Effector memory CD8-positive, alpha-beta T cell (primary cell): ENCODE measurements at regions not wholly inside any gene's neighbourhood (a gene's known extent, or its start where the extent isn't known, plus 50 kb on each side); places are given as distances from the start of the nearest gene placed in this dataset.
"Not testable (repeated sequence)": the region's sequence is repeated elsewhere in the genome, so short reads cannot be mapped to it uniquely, and the experiment has no call there.

ENCODE experiments used
- ATAC-seq: fragments of 150-1000 bp; cut with Tn5 transposase; replicated peaks from 2 replicates; pipeline ENCODE4 v1.10.0; 2021; ENCODE audit warnings: mild to moderate bottlenecking, moderate library complexity
- DNase-seq, 3 experiments: peaks; one replicate each; pipeline ENCODE4 v3.0.0; 2021
- H3K27ac Mint-ChIP-seq, 2 donors: one replicate each; pipeline ENCODE4 v1.8.0; 2022; ENCODE audit warnings: mild to moderate bottlenecking in 2 of 2, mixed read lengths in 2 of 2, moderate library complexity in 2 of 2
- H3K27me3 Mint-ChIP-seq, 2 donors: one replicate each; pipeline ENCODE4 v1.8.0; 2022; ENCODE audit warnings: mixed read lengths in 2 of 2
- H3K36me3 Mint-ChIP-seq: one replicate; pipeline ENCODE4 v1.8.0; 2022; ENCODE audit warnings: mild to moderate bottlenecking, moderate library complexity, mixed read lengths; ENCODE audit not compliant: insufficient read depth
- H3K4me1 Mint-ChIP-seq, 2 donors: one replicate each; pipeline ENCODE4 v1.8.0; 2022; ENCODE audit warnings: low read depth in 2 of 2, mixed read lengths in 2 of 2
- H3K4me3 Mint-ChIP-seq, 2 donors: one replicate each; pipeline ENCODE4 v1.8.0; 2022; ENCODE audit warnings: mild to moderate bottlenecking in 2 of 2, mixed read lengths in 2 of 2, moderate library complexity in 2 of 2
- H3K9me3 Mint-ChIP-seq, 2 donors: one replicate each; pipeline ENCODE4 v1.8.0; 2022; ENCODE audit warnings: mixed read lengths in 2 of 2

GRCh38 chr14:37992499-37992898 is 215.2 kb upstream of the SSTR1 start:
- no peaks in the 10 kb centered on the region for H3K36me3 Mint-ChIP-seq
- no peaks in the 10 kb centered on the region for H3K4me1 Mint-ChIP-seq
- no peak overlapping the region for H3K27ac Mint-ChIP-seq
- no peaks in the 10 kb centered on the region for H3K27me3 Mint-ChIP-seq
- no peaks in the 10 kb centered on the region for H3K9me3 Mint-ChIP-seq
- H3K4me3 Mint-ChIP-seq = no peak overlapping the region
- DNase-seq = no peak
- no peak for ATAC-seq

GRCh38 chr14:37994846-37995372 is 212.8 kb upstream of the SSTR1 start:
- no peaks in the 10 kb centered on the region for H3K36me3 Mint-ChIP-seq
- H3K4me1 Mint-ChIP-seq = no peaks in the 10 kb centered on the region
- ATAC-seq (no peak), DNase-seq (no peak)
- no peaks in the 10 kb centered on the region for H3K9me3 Mint-ChIP-seq
- no peak overlapping the region for H3K27ac Mint-ChIP-seq
- H3K4me3 Mint-ChIP-seq = no peak overlapping the region
- no peaks in the 10 kb centered on the region for H3K27me3 Mint-ChIP-seq

- Mint-ChIP-seq H3K9me3 (no peaks in the 10 kb centered on the region), H3K4me1 (no peaks in the 10 kb centered on the region), H3K36me3 (no peaks in the 10 kb centered on the region), H3K27ac (no peak overlapping the region), H3K27me3 (no peaks in the 10 kb centered on the region), H3K4me3 (no peak overlapping the region)
- ATAC-seq = no peak
- DNase-seq = no peak
Observed at GRCh38 chr14:37997017-37997416, 210.7 kb upstream of the SSTR1 start.

GRCh38 chr14:38000340-38000739 is 207.4 kb upstream of the SSTR1 start:
- ATAC-seq (no peak), DNase-seq (no peak)
- no peaks in the 10 kb centered on the region for H3K36me3 Mint-ChIP-seq
- H3K27me3 Mint-ChIP-seq = peaks cover 0 to 6% of the 10 kb centered on the region in 2 donors
- H3K4me3 Mint-ChIP-seq = no peak overlapping the region
- H3K27ac Mint-ChIP-seq = no peak overlapping the region
- H3K9me3 Mint-ChIP-seq = no peaks in the 10 kb centered on the region
- H3K4me1 Mint-ChIP-seq = no peaks in the 10 kb centered on the region

GRCh38 chr14:38001501-38001900 is 206.2 kb upstream of the SSTR1 start:
- no peak for DNase-seq
- Mint-ChIP-seq H3K27ac (no peak overlapping the region), H3K4me3 (no peak overlapping the region), H3K36me3 (no peaks in the 10 kb centered on the region), H3K27me3 (peaks cover 0 to 6% of the 10 kb centered on the region in 2 donors), H3K4me1 (no peaks in the 10 kb centered on the region), H3K9me3 (no peaks in the 10 kb centered on the region)
- no peak for ATAC-seq

GRCh38 chr14:38003746-38004609 is 203.7 kb upstream of the SSTR1 start:
- ATAC-seq = no peak
- H3K27ac Mint-ChIP-seq = no peak overlapping the region
- DNase-seq = no peak
- peaks cover 0 to 6% of the 10 kb centered on the region in 2 donors for H3K27me3 Mint-ChIP-seq
- H3K4me1 Mint-ChIP-seq = no peaks in the 10 kb centered on the region
- H3K4me3 Mint-ChIP-seq = no peak overlapping the region
- no peaks in the 10 kb centered on the region for H3K36me3 Mint-ChIP-seq
- H3K9me3 Mint-ChIP-seq = no peaks in the 10 kb centered on the region

GRCh38 chr14:38004610-38004879 is 203.2 kb upstream of the SSTR1 start:
- Mint-ChIP-seq H3K27ac (no peak overlapping the region), H3K4me1 (no peaks in the 10 kb centered on the region), H3K4me3 (no peak overlapping the region), H3K36me3 (no peaks in the 10 kb centered on the region), H3K9me3 (no peaks in the 10 kb centered on the region), H3K27me3 (peaks cover 0 to 6% of the 10 kb centered on the region in 2 donors)
- DNase-seq = no peak
- no peak for ATAC-seq

GRCh38 chr14:38011156-38011555 is 196.5 kb upstream of the SSTR1 start:
- H3K4me1 Mint-ChIP-seq, H3K27ac Mint-ChIP-seq, ATAC-seq, DNase-seq, H3K9me3 Mint-ChIP-seq, H3K4me3 Mint-ChIP-seq, H3K36me3 Mint-ChIP-seq, H3K27me3 Mint-ChIP-seq: not testable (repeated sequence)

GRCh38 chr14:38012056-38012455 is 195.6 kb upstream of the SSTR1 start:
- Mint-ChIP-seq H3K27me3 (no peaks in the 10 kb centered on the region), H3K4me1 (no peaks in the 10 kb centered on the region), H3K9me3 (peaks cover 5 to 8% of the 10 kb centered on the region in 2 donors), H3K4me3 (no peak overlapping the region), H3K27ac (no peak overlapping the region), H3K36me3 (no peaks in the 10 kb centered on the region)
- ATAC-seq = no peak
- no peak for DNase-seq

- H3K27ac Mint-ChIP-seq = no peak overlapping the region
- no peak overlapping the region for H3K4me3 Mint-ChIP-seq
- H3K27me3 Mint-ChIP-seq = peaks cover 0 to 4% of the 10 kb centered on the region in 2 donors
- DNase-seq (no peak), ATAC-seq (no peak)
- no peaks in the 10 kb centered on the region for H3K4me1 Mint-ChIP-seq
- peaks cover 2 to 5% of the 10 kb centered on the region in 2 donors for H3K9me3 Mint-ChIP-seq
- H3K36me3 Mint-ChIP-seq = no peaks in the 10 kb centered on the region
Observed at GRCh38 chr14:38016497-38016896, 191.2 kb upstream of the SSTR1 start.

GRCh38 chr14:38021861-38022260 is 185.8 kb upstream of the SSTR1 start:
- H3K27ac Mint-ChIP-seq = no peak overlapping the region
- H3K36me3 Mint-ChIP-seq = no peaks in the 10 kb centered on the region
- H3K4me1 Mint-ChIP-seq = no peaks in the 10 kb centered on the region
- no peak for DNase-seq
- H3K4me3 Mint-ChIP-seq = no peak overlapping the region
- H3K9me3 Mint-ChIP-seq = peaks cover 0 to 4% of the 10 kb centered on the region in 2 donors
- peaks cover 0 to 4% of the 10 kb centered on the region in 2 donors for H3K27me3 Mint-ChIP-seq
- ATAC-seq = no peak

GRCh38 chr14:38022775-38023174 is 184.9 kb upstream of the SSTR1 start:
- peaks cover 0 to 4% of the 10 kb centered on the region in 2 donors for H3K27me3 Mint-ChIP-seq
- no peaks in the 10 kb centered on the region for H3K36me3 Mint-ChIP-seq
- H3K9me3 Mint-ChIP-seq = peaks cover 0 to 4% of the 10 kb centered on the region in 2 donors

GRCh38 chr14:38038171-38038570 is 169.5 kb upstream of the SSTR1 start:
- no peaks in the 10 kb centered on the region for H3K4me1 Mint-ChIP-seq
- H3K4me3 Mint-ChIP-seq = no peak overlapping the region
- no peak for ATAC-seq
- peaks cover 0 to 14% of the 10 kb centered on the region in 2 donors for H3K9me3 Mint-ChIP-seq
- H3K36me3 Mint-ChIP-seq = no peaks in the 10 kb centered on the region
- H3K27me3 Mint-ChIP-seq = no peaks in the 10 kb centered on the region
- H3K27ac Mint-ChIP-seq = no peak overlapping the region
- no peak for DNase-seq

More at GRCh38 chr14:38022775-38023174, 184.9 kb upstream of the SSTR1 start:
- Mint-ChIP-seq H3K27ac (no peak overlapping the region), H3K4me1 (no peaks in the 10 kb centered on the region), H3K4me3 (no peak overlapping the region)
- ATAC-seq (no peak), DNase-seq (no peak)

GRCh38 chr14:38038986-38039385 is 168.7 kb upstream of the SSTR1 start:
- Mint-ChIP-seq H3K36me3 (no peaks in the 10 kb centered on the region), H3K4me1 (no peaks in the 10 kb centered on the region), H3K27ac (no peak overlapping the region), H3K27me3 (no peaks in the 10 kb centered on the region), H3K4me3 (no peak overlapping the region), H3K9me3 (peaks cover 0 to 12% of the 10 kb centered on the region in 2 donors)
- DNase-seq (no peak), ATAC-seq (no peak)
